ENCODE measurements at regions not wholly inside any gene's neighbourhood (a gene's known extent, or its start where the extent isn't known, plus 50 kb on each side); places are given as distances from the start of the nearest gene placed in this dataset.
A peak's percentile ranks its signal among the peaks of the same experiment; 100 is the strongest.

DNA sequence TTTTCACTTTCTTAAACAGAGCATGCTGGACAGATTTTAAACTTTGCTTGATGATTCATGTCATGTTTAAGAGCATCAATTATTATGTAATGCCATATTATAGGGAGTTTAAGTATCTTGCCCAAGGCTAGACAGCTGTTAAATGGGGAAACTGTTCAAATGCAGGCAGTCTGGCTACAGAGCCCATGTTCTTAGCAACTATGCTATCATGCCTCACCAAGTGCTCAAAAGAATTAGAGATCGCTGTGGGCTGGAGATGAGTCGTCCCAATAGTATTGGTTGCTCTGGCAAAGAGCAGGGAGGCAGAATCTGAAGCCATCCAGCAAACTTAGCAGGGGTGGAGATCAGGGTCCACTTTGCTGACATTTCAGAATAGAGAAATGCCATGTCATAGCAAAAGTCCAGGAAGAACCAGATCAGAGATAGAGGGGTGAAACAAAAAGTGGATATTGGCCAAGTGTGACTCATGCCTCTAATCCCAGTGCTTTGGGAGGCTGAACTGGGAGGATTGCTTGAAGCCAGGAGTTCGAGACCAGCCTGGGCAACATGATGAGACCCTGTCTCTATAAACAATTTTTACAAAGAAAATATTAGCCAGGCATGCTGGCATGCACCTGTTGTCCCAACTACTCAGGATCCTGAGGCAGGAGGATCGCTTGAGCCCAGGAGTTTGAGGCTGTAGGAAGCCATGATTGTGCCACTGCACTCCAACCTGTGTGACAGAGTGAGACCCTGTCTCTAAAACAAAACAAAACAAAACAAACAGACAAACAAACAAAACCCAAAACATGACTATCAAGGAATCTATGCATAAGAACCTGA is 57.8 kb downstream of the BAMBI start (continued):
- TF ChIP-seq CHD7 (IDR thresholded peaks at IDR 0.05; ENCODE audit: low read depth, low read length) (no peak), SPI1 (IDR thresholded peaks at IDR 0.05; ENCODE audit: borderline replicate concordance, low read depth, low read length) (no peak), EP400 (IDR thresholded peaks at IDR 0.05) (peak; percentile 56), RNF219 (CRISPR knock-in tag; IDR thresholded peaks at IDR 0.05) (no peak), SMARCE1 (IDR thresholded peaks at IDR 0.05) (peak; percentile 95), YBX1 (IDR thresholded peaks at IDR 0.05) (no peak), NFRKB (IDR thresholded peaks at IDR 0.05; ENCODE audit: low read depth) (no peak), RBM14 (IDR thresholded peaks at IDR 0.05; ENCODE audit: borderline replicate concordance, insufficient read depth, low read depth, low read length) (no peak)
- TF ChIP-seq, protein P1, sequence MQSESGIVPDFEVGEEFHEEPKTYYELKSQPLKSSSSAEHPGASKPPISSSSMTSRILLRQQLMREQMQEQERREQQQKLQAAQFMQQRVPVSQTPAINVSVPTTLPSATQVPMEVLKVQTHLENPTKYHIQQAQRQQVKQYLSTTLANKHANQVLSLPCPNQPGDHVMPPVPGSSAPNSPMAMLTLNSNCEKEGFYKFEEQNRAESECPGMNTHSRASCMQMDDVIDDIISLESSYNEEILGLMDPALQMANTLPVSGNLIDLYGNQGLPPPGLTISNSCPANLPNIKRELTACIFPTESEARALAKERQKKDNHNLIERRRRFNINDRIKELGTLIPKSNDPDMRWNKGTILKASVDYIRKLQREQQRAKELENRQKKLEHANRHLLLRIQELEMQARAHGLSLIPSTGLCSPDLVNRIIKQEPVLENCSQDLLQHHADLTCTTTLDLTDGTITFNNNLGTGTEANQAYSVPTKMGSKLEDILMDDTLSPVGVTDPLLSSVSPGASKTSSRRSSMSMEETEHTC (IDR thresholded peaks at IDR 0.05): no peak
- TF ChIP-seq, protein P2, sequence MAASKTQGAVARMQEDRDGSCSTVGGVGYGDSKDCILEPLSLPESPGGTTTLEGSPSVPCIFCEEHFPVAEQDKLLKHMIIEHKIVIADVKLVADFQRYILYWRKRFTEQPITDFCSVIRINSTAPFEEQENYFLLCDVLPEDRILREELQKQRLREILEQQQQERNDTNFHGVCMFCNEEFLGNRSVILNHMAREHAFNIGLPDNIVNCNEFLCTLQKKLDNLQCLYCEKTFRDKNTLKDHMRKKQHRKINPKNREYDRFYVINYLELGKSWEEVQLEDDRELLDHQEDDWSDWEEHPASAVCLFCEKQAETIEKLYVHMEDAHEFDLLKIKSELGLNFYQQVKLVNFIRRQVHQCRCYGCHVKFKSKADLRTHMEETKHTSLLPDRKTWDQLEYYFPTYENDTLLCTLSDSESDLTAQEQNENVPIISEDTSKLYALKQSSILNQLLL (CRISPR knock-in tag; IDR thresholded peaks at IDR 0.05; ENCODE audit: borderline replicate concordance): no peak
